ENCODE measurements at regions not wholly inside any gene's neighbourhood (a gene's known extent, or its start where the extent isn't known, plus 50 kb on each side); places are given as distances from the start of the nearest gene placed in this dataset.

DNA sequence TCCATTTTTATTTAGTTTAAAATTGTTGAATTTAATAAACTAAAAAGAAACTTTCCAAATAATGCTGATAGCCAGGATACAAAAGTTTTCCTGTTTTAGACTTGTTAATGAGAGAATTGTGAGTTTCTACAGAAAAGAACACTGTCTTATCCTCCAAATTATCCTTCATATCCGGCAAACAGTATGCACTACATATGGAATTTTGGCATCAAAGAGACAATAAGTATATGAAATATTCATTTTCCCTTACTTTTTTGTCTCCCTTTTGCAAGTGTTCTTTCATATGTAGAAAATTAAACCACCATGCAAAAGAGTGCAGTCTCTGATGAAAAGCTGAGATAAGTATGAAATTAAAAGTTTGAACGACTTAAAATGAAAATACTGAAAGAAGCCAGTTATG is 159.4 kb downstream of the UBE2E3 start:
- TF ChIP-seq, protein P1, sequence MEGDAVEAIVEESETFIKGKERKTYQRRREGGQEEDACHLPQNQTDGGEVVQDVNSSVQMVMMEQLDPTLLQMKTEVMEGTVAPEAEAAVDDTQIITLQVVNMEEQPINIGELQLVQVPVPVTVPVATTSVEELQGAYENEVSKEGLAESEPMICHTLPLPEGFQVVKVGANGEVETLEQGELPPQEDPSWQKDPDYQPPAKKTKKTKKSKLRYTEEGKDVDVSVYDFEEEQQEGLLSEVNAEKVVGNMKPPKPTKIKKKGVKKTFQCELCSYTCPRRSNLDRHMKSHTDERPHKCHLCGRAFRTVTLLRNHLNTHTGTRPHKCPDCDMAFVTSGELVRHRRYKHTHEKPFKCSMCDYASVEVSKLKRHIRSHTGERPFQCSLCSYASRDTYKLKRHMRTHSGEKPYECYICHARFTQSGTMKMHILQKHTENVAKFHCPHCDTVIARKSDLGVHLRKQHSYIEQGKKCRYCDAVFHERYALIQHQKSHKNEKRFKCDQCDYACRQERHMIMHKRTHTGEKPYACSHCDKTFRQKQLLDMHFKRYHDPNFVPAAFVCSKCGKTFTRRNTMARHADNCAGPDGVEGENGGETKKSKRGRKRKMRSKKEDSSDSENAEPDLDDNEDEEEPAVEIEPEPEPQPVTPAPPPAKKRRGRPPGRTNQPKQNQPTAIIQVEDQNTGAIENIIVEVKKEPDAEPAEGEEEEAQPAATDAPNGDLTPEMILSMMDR (IDR thresholded peaks at IDR 0.05): no peak
- TF ChIP-seq POLR2A (IDR thresholded peaks at IDR 0.05): no peak

Measured in vagina (tissue), 2 donors.